GM21423 (cell line): ENCODE measurements at regions not wholly inside any gene's neighbourhood (a gene's known extent, or its start where the extent isn't known, plus 50 kb on each side); places are given as distances from the start of the nearest gene placed in this dataset.

Experiments
- ATAC-seq: cut with Tn5 transposase; IDR thresholded peaks from one replicate; pipeline ENCODE4 v1.9.1; 2021; ENCODE audit warnings: mild to moderate bottlenecking, moderate library complexity; ENCODE audit not compliant: unreplicated experiment

- ATAC-seq = no peak
These were observed 850.4 kb upstream of the SALL3 start for GRCh38 chr18:78129260-78129659.

GRCh38 chr18:78130232-78131195 is 849.1 kb upstream of the SALL3 start:
- ATAC-seq = no peak

GRCh38 chr18:78133729-78134128 is 845.9 kb upstream of the SALL3 start:
- ATAC-seq = no peak

- no peak for ATAC-seq
These were observed 842.6 kb upstream of the SALL3 start for GRCh38 chr18:78136986-78137385.

GRCh38 chr18:78138983-78139496 is 840.6 kb upstream of the SALL3 start:
- no peak for ATAC-seq

GRCh38 chr18:78140294-78140693 is 839.3 kb upstream of the SALL3 start:
- no peak for ATAC-seq

GRCh38 chr18:78144669-78145068 is 834.9 kb upstream of the SALL3 start:
- no peak for ATAC-seq

- no peak for ATAC-seq
These were observed 834.5 kb upstream of the SALL3 start for GRCh38 chr18:78145096-78145495.

- ATAC-seq = no peak
These were observed 833.2 kb upstream of the SALL3 start for GRCh38 chr18:78146136-78147085.

GRCh38 chr18:78150590-78150989 is 829.0 kb upstream of the SALL3 start:
- no peak for ATAC-seq

- no peak for ATAC-seq
These were observed 828.4 kb upstream of the SALL3 start for GRCh38 chr18:78151234-78151633.

GRCh38 chr18:78151948-78152725 is 827.5 kb upstream of the SALL3 start:
- no peak for ATAC-seq

- no peak for ATAC-seq
These were observed 826.3 kb upstream of the SALL3 start for GRCh38 chr18:78153362-78153761.

- ATAC-seq = no peak
These were observed 825.2 kb upstream of the SALL3 start for GRCh38 chr18:78154444-78154843.

GRCh38 chr18:78154853-78155252 is 824.8 kb upstream of the SALL3 start:
- ATAC-seq = no peak

GRCh38 chr18:78156466-78156865 is 823.2 kb upstream of the SALL3 start:
- no peak for ATAC-seq

- ATAC-seq = no peak
These were observed 820.7 kb upstream of the SALL3 start for GRCh38 chr18:78158943-78159342.

- ATAC-seq = no peak
These were observed 820.2 kb upstream of the SALL3 start for GRCh38 chr18:78159397-78159796.

GRCh38 chr18:78160961-78161656 is 818.5 kb upstream of the SALL3 start:
- no peak for ATAC-seq

GRCh38 chr18:78165525-78165924 is 814.1 kb upstream of the SALL3 start:
- ATAC-seq = no peak
